GM12873 (cell line): ENCODE measurements at regions not wholly inside any gene's neighbourhood (a gene's known extent, or its start where the extent isn't known, plus 50 kb on each side); places are given as distances from the start of the nearest gene placed in this dataset.

Source experiments
- TF ChIP-seq, protein P1 (sequence below): IDR thresholded peaks from 2 replicates; pipeline ENCODE4 v1.5.1; 2012; ENCODE audit warnings: low read depth, mild to moderate bottlenecking, moderate library complexity, low read length, control low read depth; ENCODE audit not compliant: insufficient read depth; ENCODE audit errors: missing control alignments

DNA sequence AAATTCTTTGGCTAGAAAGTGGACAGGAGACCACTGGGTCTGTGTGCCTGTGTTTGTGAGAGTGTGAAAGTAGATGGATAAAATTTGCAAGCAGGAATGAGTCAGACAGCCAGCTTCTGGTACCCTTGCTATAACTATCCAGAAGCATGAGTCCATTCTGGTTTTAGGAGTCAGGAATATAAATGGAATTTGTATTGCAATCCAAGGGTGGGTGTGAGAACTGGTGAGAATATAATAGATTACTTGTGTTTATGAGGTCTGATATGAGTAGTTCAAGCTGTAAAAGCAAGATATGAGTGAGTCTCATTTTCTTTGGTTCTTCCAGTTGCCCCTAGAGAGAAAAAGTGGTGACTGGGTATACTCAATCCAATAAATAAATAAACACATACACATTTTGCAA is 212.7 kb upstream of the TAPT1 start:
- TF ChIP-seq, protein P1, sequence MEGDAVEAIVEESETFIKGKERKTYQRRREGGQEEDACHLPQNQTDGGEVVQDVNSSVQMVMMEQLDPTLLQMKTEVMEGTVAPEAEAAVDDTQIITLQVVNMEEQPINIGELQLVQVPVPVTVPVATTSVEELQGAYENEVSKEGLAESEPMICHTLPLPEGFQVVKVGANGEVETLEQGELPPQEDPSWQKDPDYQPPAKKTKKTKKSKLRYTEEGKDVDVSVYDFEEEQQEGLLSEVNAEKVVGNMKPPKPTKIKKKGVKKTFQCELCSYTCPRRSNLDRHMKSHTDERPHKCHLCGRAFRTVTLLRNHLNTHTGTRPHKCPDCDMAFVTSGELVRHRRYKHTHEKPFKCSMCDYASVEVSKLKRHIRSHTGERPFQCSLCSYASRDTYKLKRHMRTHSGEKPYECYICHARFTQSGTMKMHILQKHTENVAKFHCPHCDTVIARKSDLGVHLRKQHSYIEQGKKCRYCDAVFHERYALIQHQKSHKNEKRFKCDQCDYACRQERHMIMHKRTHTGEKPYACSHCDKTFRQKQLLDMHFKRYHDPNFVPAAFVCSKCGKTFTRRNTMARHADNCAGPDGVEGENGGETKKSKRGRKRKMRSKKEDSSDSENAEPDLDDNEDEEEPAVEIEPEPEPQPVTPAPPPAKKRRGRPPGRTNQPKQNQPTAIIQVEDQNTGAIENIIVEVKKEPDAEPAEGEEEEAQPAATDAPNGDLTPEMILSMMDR: no peak

DNA sequence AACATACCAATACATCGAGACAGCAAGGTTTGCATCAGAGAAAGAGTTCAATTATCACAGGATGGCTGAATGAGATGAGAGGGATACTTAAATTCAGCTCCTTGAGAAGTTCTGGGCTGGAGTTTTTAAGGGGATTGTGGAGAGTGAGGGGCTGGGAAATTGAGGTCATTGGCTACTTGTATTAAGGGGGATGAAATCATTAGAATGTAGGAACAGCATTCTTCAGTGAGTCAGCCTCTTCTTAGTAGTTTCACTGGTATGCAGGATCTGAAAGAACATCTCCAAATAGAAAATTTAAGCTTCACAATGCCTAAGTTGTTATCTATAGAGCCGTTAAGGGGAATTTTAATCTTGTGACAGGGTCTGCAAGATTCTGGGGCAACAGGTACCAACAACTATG is 211.6 kb upstream of the TAPT1 start:
- TF ChIP-seq, protein P1: no peak

DNA sequence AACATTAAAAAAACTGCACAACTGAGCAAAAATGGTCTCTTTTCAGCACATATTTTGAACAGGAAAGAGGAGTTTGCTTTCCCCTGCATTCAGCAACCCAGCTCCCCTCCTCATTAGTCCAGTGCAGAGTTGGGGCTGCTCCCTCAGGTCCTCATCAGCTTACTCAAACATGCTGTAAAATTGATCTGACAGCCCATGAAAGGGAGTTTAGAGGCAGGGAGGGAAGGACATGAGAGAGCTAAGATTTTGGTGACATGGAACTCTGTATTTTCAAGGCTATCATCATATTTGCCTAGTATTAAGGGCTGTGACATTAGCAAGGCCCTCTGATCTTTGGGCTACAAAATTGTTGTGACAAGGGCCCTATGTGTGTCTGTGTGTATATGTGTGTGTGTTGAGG is 205.6 kb upstream of the TAPT1 start:
- TF ChIP-seq, protein P1: no peak

DNA sequence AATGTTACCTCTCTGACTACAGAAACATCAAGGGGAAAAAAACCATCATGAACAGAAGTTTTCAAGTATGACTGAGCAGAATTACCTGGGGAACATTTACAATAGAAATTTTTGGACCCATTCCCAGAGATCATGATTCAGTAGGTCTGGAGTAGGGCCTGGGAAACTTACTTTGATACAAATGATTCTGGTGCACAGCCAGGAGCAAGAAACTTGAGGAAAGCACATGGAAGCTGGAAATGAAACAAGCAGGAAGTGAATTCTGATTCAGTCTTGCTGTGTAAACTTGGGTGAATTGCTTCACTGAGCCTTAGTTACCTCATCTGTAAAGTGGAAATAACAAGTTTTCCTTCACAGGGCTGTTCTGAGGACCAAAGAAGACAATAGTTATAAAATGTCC is 192.5 kb upstream of the TAPT1 start:
- TF ChIP-seq, protein P1: no peak

DNA sequence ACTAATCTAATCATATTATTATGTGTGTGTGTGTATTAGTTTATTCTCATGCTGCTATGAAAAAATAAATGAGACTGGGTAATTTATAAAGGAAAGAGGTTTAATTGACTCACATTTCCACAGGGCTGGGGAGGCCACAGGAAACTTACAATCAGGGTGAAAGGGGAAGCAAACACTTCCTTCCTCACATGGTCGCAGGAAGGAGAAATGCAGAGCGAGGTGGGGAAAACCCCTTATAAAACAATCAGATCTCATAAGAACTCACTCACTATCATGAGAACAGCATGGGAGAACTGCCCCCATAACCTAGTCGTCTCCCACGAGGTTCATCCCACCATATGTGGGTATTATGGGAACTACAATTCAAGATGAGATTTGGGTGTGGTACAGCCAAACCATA is 190.9 kb upstream of the TAPT1 start:
- TF ChIP-seq, protein P1: no peak

DNA sequence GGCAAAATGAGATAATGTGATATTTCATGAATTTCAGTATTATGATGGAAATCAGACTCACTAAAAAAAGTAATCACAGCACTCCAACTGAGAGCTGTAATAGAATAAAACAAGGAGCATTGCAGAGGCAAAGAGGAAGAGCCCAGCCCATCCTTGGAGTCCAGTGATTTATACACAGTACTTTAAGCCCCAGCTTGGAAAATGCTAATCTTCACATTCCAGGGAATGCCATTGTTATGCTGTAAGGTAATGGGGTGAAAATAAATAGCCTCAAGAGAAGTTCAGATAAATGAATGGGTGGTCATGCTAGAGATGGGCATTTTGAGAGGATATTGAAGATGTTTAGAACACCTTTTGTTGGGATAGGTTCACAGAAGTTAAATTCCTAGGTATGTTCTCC is 190.3 kb upstream of the TAPT1 start:
- TF ChIP-seq, protein P1: no peak

DNA sequence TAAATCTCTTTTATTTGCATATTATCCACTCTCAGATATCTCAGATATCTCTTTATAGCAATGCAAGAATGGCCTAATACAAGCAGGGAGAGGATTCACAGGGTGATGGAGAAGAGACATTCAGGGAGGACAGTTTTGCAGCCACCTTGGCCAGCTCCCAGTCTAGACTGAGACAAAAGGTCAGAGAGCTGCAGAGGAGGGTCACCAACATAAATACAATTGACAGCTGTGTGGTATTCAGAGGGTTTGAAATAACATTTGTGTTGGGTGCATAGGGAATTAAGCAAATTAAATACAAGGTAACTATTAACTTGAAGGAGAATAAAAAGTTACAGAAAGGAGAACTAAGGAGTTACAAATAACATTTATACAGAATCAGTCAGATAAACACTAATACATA is 189.5 kb upstream of the TAPT1 start:
- TF ChIP-seq, protein P1: no peak
